ENCODE measurements at regions not wholly inside any gene's neighbourhood (a gene's known extent, or its start where the extent isn't known, plus 50 kb on each side); places are given as distances from the start of the nearest gene placed in this dataset.

DNA sequence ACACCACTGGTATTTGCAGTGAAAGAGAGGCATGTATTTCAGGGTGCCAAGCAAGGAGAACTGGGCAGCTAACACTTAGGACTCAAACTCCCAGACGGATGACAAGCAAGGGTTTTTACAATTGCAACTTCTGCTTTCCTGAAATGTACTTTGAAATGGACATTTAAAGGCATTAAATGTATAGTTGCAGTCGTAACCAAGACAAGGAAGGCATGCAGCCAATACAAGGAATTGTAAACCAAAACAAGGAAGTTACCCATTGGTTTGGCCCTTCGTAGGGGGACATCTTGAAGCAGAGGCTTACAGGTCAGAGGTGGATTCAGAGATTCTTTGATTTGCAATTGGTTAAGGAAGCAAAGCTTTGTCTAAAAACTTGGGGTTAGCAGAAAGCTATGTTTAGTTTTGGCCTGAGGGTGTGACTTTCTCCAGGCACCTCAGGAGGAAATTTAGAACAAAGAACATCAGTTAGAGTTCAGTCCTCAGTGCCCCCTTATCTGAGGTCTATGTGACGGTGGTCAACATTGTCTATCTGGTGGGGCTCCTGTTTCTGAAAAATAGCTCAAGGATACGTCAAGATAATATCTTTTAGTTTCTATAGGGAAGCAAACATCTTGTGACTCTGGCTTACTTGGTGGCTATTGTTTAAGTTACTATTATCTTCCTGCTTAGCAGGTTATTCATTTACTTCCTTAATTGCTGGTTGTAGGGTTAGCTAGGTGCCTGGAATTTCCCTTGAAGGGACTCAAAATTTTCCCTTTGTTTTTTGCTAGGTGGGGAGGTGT, 266.0 kb downstream of the CD83 start:
- Mint-ChIP-seq H3K4me3 (no peak overlapping the region), H3K4me1 (peaks cover 82% of the 10 kb centered on the region), H3K36me3 (peaks cover 10% of the 10 kb centered on the region), H3K9me3 (peaks cover 3% of the 10 kb centered on the region), H3K27me3 (ENCODE audit: low read depth) (no peaks in the 10 kb centered on the region), H3K27ac (peak overlapping the region; percentile 96)
- POLR2A ChIA-PET: no interaction called here
- no peak for ATAC-seq
- CTCF ChIA-PET: interaction anchor here (1.5 kb wide), 1 partner anchor 255 kb away, joined by 3 read pairs; no protein-coding TSS in a partner anchor
- TF ChIP-seq, protein P1, sequence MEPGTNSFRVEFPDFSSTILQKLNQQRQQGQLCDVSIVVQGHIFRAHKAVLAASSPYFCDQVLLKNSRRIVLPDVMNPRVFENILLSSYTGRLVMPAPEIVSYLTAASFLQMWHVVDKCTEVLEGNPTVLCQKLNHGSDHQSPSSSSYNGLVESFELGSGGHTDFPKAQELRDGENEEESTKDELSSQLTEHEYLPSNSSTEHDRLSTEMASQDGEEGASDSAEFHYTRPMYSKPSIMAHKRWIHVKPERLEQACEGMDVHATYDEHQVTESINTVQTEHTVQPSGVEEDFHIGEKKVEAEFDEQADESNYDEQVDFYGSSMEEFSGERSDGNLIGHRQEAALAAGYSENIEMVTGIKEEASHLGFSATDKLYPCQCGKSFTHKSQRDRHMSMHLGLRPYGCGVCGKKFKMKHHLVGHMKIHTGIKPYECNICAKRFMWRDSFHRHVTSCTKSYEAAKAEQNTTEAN (CRISPR knock-in tag; IDR thresholded peaks at IDR 0.05): no peak
- no peak for TF ChIP-seq GRHL2 (CRISPR knock-in tag; IDR thresholded peaks at IDR 0.05; ENCODE audit: insufficient replicate concordance, severe bottlenecking)
- no peak for DNase-seq (ENCODE audit: low spot score)

DNA sequence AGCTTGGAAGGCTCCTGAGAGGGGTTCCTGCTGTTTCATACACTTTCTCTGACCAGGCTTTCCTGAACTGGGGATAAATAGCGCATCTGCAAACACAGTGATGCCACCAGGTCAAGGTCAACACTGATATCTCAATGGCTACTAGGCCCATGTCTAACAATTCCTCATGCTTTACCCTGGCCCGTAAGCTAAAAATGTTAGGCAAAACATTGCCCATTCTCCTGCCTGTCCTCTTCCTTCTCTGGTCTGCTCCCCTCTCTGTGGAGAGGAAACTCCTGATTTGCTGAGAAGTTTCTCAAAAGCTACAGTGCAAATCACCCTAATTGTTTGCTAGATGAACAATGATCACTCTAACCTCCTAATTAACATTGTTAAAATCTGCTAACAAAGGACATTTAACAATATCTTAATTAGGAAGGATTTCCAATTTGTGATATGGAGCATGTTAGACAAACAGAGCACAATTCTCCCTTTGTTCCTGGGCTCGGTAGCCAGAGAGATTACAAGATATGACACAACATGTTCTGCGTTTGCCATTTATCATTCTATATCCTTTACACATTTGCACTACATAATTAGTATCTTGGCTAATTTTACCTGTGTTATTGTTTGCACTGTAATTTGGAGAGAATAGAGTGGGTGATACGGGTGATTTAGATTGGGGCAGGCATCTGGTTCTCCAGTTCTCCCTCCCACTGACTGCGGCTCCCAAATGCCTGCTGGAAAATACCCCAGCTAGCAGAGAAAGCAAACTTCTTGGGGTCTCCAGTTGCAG, 266.8 kb downstream of the CD83 start:
- peaks cover 7% of the 10 kb centered on the region; the same call in 1 of the 2 replicates for H3K36me3 Mint-ChIP-seq
- DNase-seq (ENCODE audit: low spot score) (no peak), ATAC-seq (no peak)
- TF ChIP-seq ATF1 (CRISPR knock-in tag; IDR thresholded peaks at IDR 0.05) (no peak), TCF7 (CRISPR knock-in tag; IDR thresholded peaks at IDR 0.05; ENCODE audit: low read depth) (no peak), EMX1 (CRISPR knock-in tag; IDR thresholded peaks at IDR 0.05) (no peak), IRF2 (CRISPR knock-in tag; IDR thresholded peaks at IDR 0.05; ENCODE audit: borderline replicate concordance, low read depth) (no peak), NR3C1 (CRISPR knock-in tag; conservative IDR thresholded peaks at IDR 0.05; ENCODE audit: low read depth) (no peak), TEAD4 (CRISPR knock-in tag; IDR thresholded peaks at IDR 0.05) (no peak), ZNF671 (CRISPR knock-in tag; IDR thresholded peaks at IDR 0.05) (no peak), SMAD4 (CRISPR knock-in tag; IDR thresholded peaks at IDR 0.05) (no peak), SP1 (CRISPR knock-in tag; conservative IDR thresholded peaks at IDR 0.05) (no peak), RELA (CRISPR knock-in tag; IDR thresholded peaks at IDR 0.05; ENCODE audit: borderline replicate concordance) (no peak), CREB1 (CRISPR knock-in tag; IDR thresholded peaks at IDR 0.05) (no peak), NFATC4 (CRISPR knock-in tag; IDR thresholded peaks at IDR 0.05) (no peak), ZNF396 (CRISPR knock-in tag; IDR thresholded peaks at IDR 0.05; ENCODE audit: borderline replicate concordance) (no peak), ELF4 (CRISPR knock-in tag; IDR thresholded peaks at IDR 0.05; ENCODE audit: low read depth) (no peak)
- TF ChIP-seq, protein P2, sequence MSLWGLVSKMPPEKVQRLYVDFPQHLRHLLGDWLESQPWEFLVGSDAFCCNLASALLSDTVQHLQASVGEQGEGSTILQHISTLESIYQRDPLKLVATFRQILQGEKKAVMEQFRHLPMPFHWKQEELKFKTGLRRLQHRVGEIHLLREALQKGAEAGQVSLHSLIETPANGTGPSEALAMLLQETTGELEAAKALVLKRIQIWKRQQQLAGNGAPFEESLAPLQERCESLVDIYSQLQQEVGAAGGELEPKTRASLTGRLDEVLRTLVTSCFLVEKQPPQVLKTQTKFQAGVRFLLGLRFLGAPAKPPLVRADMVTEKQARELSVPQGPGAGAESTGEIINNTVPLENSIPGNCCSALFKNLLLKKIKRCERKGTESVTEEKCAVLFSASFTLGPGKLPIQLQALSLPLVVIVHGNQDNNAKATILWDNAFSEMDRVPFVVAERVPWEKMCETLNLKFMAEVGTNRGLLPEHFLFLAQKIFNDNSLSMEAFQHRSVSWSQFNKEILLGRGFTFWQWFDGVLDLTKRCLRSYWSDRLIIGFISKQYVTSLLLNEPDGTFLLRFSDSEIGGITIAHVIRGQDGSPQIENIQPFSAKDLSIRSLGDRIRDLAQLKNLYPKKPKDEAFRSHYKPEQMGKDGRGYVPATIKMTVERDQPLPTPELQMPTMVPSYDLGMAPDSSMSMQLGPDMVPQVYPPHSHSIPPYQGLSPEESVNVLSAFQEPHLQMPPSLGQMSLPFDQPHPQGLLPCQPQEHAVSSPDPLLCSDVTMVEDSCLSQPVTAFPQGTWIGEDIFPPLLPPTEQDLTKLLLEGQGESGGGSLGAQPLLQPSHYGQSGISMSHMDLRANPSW (CRISPR knock-in tag; conservative IDR thresholded peaks at IDR 0.05; ENCODE audit: low read depth): no peak
- TF ChIP-seq, protein P3, sequence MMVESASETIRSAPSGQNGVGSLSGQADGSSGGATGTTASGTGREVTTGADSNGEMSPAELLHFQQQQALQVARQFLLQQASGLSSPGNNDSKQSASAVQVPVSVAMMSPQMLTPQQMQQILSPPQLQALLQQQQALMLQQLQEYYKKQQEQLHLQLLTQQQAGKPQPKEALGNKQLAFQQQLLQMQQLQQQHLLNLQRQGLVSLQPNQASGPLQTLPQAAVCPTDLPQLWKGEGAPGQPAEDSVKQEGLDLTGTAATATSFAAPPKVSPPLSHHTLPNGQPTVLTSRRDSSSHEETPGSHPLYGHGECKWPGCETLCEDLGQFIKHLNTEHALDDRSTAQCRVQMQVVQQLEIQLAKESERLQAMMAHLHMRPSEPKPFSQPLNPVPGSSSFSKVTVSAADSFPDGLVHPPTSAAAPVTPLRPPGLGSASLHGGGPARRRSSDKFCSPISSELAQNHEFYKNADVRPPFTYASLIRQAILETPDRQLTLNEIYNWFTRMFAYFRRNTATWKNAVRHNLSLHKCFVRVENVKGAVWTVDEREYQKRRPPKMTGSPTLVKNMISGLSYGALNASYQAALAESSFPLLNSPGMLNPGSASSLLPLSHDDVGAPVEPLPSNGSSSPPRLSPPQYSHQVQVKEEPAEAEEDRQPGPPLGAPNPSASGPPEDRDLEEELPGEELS (CRISPR knock-in tag; IDR thresholded peaks at IDR 0.05): no peak
- TF ChIP-seq, protein P4, sequence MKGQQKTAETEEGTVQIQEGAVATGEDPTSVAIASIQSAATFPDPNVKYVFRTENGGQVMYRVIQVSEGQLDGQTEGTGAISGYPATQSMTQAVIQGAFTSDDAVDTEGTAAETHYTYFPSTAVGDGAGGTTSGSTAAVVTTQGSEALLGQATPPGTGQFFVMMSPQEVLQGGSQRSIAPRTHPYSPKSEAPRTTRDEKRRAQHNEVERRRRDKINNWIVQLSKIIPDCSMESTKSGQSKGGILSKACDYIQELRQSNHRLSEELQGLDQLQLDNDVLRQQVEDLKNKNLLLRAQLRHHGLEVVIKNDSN (CRISPR knock-in tag; IDR thresholded peaks at IDR 0.05): no peak
- TF ChIP-seq, protein P5, sequence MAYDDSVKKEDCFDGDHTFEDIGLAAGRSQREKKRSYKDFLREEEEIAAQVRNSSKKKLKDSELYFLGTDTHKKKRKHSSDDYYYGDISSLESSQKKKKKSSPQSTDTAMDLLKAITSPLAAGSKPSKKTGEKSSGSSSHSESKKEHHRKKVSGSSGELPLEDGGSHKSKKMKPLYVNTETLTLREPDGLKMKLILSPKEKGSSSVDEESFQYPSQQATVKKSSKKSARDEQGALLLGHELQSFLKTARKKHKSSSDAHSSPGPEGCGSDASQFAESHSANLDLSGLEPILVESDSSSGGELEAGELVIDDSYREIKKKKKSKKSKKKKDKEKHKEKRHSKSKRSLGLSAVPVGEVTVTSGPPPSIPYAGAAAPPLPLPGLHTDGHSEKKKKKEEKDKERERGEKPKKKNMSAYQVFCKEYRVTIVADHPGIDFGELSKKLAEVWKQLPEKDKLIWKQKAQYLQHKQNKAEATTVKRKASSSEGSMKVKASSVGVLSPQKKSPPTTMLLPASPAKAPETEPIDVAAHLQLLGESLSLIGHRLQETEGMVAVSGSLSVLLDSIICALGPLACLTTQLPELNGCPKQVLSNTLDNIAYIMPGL (CRISPR knock-in tag; IDR thresholded peaks at IDR 0.05): no peak
- TF ChIP-seq, protein P6, sequence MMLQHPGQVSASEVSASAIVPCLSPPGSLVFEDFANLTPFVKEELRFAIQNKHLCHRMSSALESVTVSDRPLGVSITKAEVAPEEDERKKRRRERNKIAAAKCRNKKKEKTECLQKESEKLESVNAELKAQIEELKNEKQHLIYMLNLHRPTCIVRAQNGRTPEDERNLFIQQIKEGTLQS (CRISPR knock-in tag; conservative IDR thresholded peaks at IDR 0.05): no peak
- TF ChIP-seq, protein P7, sequence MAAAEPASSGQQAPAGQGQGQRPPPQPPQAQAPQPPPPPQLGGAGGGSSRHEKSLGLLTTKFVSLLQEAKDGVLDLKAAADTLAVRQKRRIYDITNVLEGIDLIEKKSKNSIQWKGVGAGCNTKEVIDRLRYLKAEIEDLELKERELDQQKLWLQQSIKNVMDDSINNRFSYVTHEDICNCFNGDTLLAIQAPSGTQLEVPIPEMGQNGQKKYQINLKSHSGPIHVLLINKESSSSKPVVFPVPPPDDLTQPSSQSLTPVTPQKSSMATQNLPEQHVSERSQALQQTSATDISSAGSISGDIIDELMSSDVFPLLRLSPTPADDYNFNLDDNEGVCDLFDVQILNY (CRISPR knock-in tag; IDR thresholded peaks at IDR 0.05): no peak
- ChIA-PET POLR2A (no interaction called here), CTCF (no interaction called here)
- H3K4me1 Mint-ChIP-seq: peaks cover 82% of the 10 kb centered on the region
- no peaks in the 10 kb centered on the region for H3K27me3 Mint-ChIP-seq (ENCODE audit: low read depth)
- H3K27ac Mint-ChIP-seq: peak overlapping the region; percentile 96
- H3K9me3 Mint-ChIP-seq: no peaks in the 10 kb centered on the region
- no peak overlapping the region for H3K4me3 Mint-ChIP-seq
